ENCODE measurements at regions not wholly inside any gene's neighbourhood (a gene's known extent, or its start where the extent isn't known, plus 50 kb on each side); places are given as distances from the start of the nearest gene placed in this dataset.
"Not testable (repeated sequence)": the region's sequence is repeated elsewhere in the genome, so short reads cannot be mapped to it uniquely, and the experiment has no call there.

DNA sequence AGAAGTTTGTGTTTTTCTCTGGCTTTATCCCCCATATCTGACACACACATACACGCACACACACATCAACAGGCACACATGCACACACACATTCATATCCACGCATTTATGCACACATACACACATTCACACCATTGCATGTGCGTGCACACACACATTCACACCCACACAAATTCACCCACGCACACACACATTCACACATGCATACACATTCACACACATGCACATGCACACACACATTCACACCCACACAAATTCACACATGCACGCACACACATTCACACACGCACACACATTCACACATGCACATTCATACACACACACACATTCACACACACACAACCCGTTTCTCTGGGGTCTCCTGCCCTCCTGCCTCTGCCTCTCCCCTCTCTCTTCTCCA, 264.2 kb downstream of the BCL11B start:
- DNase-seq = no peak

DNA sequence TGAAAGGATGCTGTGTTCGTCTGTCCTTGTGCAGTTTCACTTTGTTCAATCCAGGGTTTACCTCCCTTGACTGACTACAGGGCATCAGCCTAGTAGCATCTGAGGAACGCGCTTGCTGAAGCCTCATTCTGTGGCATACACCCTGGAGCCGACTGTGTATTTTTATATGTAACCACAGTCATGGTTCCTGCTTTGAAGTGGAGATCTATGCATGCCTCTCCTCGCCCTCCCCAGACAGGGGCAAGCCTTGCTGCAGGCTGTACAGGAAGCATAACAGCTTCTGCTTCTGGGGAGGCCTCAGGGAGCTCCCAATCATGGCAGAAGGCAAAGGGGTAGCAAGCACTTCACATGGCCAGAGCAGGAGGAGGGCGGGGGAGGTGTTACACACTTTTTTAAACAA, 262.1 kb downstream of the BCL11B start:
- DNase-seq = no peak

DNA sequence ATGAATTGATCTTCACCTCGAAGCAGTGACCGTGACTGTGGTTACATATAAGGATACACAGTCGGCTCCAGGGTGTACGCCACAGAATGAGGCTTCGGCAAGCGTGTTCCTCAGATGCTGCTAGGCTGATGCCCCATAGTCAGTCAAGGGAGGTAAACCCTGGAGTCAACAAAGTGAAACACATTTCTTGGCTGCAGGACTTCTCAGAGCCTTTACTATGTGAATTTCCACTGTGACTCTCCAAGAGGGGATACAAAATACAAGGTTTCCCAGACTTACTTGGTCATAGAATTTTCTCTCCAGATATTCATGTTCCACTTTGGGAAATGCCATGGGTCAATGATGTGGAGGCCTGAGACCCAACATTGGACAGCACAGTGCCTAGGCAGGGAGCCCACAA, 260.6 kb downstream of the BCL11B start:
- DNase-seq = no peak

DNA sequence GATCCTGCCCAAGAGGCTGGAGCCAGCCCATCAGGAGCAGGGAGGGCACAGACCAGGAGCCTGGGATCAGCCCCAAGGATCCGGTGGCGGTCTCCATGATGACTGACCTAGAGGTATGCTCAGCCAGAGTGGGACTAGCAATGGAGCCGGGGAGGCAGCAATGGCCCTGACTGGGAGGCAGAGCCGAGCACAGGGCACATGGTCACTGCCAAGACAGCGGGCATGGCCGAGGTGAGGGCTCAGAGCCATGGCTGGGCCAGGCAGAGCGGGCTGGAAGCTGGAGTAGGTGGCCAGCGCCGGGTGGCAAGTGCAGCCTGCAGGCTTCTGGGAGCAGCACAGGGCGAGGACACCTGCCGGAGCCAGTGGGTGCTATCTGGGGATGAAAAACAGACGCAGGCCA, 259.3 kb downstream of the BCL11B start:
- no peak for DNase-seq

GRCh38 chr14:99015833-99016232, 256.2 kb downstream of the BCL11B start:
- DNase-seq = no peak

DNA sequence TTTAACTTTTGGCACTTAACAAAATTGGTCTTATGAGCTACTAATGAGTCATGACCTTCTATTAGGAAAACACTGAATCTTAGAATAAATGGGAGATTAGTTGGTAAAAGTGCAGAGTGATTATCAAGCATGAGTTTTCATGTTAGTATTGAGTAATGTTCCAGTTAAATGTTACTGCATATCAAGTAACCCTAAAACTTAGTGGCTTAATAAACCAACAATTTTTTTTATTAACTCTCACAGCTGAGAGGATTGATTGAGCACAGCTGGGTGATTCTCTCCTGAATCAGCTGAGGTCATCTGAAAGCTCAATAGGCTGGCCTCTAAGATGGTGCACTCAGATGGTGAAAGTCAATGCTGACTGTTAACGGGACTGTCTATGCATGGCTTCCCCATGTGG, 248.6 kb downstream of the BCL11B start:
- no peak for DNase-seq

DNA sequence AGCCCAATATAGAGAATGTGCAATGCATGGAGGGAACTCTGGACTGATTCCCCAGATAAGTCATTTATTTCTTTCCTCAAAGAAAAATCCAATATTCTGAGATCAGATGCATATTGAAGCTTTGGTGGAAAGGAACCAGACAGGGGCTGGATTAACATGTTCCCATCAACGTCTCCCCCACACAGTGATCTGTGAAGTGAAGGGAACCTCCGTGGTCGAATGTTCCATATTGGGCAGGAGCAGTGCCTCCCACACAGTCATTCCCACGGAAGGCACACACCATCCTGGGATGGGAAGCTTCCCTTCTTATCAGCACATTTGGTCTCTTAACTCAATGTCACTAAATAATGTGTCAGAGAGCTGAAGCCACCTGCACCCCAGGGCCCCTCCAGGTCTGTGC, 247.1 kb downstream of the BCL11B start:
- no peak for DNase-seq

- no peak for DNase-seq
Observed at GRCh38 chr14:99025418-99025817, 246.6 kb downstream of the BCL11B start.

DNA sequence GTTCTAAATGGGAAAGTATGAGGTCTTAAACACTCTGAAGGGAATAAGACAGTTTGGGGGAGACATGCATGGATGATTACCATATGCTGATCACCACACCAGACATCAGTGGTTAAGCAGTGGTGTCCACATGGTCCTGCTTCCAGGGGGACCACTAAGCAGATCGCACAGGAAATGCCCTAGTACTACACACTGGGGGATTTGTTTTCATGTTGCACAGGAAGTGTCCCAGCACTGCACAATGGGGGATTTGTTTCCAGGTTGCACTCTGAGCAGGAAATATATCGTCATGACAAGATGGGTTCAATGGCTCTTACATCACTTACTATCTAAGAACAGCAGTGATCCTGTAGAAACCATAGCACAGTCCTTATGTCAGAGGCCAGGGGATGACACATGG, 245.5 kb downstream of the BCL11B start:
- DNase-seq = no peak

DNA sequence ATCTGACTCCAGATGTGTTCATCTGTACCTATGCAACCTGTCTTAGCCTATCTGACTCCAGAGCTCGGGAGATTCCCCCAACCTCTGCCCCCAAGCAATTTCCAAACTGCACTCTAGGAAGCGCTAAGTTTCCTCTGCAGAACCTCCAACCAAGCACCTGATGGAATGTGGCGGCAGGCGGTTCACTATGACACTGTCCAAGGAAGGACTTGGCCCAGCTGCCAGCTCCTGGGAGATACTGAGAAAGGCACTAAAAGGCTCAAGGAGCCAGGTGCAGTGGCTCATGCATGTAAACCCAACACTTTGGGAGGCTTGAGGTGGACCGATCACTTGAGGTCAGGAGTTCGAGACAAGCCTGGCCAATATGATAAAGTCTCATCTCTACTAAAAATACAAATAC, 244.0 kb downstream of the BCL11B start:
- no peak for DNase-seq

- DNase-seq = no peak
Observed at GRCh38 chr14:99028521-99028920, 243.5 kb downstream of the BCL11B start.

DNA sequence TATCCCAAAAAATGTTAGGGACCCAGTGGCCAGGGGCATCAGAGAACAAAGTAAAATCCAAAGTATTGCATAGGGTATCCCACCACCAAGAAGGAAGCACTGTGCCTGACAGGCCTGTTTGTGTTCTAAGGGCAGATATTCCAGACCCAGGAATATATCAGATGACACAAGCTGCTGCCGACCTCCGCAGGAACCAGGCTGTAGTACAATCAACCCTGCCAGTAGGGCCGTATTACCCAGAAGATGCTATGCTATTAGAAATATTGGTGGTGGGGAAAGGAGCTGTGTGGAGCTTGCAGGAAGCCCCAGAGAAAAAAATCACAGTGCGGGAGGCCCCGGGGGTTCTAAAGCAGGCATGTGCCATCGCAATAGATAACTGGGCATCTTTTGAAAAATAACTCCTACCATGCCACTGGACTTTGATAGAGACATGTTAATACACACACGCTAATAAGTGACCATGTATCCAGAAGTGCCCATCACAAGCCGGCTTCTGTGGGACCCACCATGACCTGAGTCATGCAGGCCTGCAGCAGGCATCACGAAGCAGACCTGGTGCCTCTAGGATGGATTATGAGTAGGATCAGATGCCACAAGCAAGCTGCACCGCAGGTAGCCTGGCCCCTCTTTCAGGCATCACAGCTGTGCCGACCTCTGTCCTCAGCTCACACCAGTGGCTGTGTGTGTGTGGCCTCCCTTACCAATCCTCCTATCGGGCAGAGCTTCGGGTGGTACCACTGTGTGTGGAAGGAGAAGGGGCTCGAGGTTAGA, 242.7 kb downstream of the BCL11B start:
- no peak for DNase-seq

DNA sequence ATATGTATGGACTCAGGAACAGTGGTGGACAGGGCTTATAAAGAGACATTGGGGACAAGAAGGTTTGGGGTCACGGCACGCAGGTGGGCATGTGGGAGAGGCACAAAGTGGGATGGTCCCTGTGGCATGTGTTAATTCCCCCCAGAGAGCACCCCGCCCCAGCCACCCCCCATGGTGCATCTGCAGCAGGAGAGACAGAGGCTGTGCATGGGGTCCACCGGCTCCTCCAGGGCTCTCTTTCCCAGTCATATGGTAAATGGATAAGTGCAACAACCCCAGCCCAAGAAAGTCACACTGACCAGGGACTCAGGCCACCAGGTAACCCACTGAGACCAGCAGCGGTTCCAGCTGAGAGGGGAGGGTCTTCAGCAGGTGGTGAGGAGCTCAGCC, 242.1 kb downstream of the BCL11B start:
- no peak for DNase-seq

DNA sequence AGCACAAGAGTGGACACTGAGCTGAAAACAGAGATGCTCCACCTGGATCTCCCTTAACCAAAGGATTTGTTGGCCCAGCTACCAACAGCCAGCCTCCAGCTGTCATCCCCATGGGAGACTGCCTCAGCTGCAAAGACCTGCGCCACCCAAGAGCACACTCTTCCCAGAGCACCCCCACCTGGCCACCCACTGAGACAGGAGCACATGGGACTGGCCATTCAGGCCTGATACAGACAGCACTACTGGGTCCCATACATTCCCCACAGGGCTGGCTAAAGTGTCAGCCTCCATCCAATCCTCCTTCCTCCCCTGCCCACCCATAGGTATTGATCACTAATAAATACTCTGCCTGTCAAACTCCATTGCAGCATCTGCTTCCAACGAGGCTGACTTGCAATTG, 241.5 kb downstream of the BCL11B start:
- DNase-seq = no peak

DNA sequence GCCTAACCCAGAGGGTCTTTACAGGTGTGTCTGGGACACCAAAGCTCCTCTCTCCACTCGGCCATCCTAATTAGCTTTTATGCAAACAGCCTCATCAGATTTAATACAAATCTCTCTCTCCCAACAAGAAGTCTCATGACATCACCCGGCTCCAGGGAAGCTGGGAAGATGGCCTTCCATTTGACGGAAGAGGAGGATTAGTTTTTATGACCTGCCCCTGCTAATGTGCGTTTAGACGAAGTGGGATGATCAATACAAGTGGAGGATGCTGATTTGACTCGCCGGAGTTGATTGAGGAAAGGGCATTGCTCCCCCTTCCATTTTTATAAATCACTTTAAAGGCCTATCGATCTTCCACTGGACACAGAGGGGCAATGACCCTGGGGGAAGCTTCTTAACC, 239.2 kb downstream of the BCL11B start:
- no peak for DNase-seq

DNA sequence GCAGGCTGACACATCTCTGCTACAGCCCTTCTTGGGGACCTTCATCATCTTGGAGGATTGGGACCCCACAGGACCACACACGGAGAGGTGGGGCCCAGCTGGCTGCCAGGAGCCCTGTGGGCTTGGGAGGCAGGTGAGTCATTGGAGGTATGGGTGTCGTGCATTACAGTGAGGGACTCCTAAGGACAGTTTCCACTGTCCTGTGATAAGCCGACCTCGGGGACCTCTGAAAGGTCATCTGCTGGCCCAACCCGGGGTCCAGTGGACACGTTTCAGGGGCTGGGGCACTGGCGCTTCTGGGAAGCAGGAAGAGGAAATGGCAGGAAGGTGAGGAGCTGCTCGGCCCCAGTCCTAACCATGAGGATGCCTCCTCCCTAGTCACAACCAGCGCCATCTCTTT, 238.0 kb downstream of the BCL11B start:
- no peak for DNase-seq

GRCh38 chr14:99034711-99035171, 237.3 kb downstream of the BCL11B start:
- no peak for DNase-seq

DNA sequence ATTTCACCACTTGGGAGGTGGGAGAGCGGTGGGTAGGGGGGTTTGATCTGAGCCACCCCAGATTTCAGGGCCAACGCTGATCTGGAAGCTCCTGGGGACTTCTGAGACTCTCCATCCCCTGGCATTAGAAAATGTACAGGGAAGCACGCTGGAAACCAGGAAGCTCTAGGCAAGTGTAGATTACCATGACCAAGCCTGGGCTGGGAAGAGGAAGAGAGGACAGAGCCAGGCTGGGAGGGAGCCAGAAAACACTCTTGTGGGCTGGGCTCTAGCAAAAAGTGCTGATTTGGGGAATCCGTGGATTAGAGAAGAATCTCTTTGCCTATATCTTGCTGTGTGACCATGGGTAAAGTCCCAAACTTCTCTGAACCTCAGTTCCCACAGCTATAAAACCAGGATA, 236.7 kb downstream of the BCL11B start:
- no peak for DNase-seq

GRCh38 chr14:99035712-99036610, 236.0 kb downstream of the BCL11B start:
- no peak for DNase-seq

DNA sequence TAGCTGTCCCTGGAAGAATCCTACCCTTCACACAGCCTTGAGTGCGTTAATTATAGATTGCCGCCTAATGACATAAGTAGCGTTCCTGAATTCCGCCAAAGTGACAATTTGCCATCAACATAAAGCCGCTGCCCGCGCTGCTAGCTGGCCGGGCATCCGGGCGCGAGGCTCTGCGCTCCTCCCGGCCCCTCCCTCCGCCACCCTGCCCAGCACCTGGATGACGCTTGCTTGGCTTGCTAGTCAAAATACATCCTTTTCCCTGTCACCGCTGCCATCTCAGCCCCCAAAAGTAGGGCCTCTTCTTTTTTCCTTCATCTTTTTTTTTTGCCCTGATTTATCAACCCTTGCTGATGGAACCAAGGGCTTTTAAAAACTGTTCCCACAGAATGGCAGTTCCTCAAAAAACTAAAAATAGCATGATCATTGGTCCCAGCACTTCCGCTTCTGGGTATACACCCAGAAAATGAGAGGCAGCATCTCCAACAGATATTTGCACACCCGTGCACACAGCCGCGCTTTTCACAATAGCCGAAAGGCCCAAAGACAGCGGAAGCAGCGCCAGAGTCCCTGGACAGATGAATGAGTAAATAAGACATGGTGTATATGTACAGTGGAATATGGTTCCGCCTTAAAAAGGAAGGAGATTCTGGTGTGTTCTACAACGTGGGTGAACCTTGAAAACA, 235.2 kb downstream of the BCL11B start:
- DNase-seq = no peak

DNA sequence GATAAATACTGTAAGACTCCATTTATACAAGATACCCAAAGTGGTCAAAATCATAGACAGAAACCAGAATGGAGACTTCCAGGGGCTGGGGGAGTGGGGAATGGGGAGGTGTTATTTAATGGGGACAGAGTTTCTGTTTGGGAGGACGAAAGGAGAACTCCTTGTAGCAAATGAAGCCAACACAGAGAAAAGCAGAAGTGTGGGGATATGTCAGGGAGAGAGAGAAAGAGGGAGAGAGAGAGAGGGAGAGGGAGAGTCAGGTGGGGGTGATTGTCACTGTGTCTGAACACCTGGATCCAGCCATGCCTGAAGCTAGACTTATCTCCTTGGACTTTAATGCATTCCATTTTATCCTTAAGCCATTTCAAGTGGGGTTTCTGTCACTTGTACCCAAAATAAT, 234.7 kb downstream of the BCL11B start:
- not testable (repeated sequence) for DNase-seq

DNA sequence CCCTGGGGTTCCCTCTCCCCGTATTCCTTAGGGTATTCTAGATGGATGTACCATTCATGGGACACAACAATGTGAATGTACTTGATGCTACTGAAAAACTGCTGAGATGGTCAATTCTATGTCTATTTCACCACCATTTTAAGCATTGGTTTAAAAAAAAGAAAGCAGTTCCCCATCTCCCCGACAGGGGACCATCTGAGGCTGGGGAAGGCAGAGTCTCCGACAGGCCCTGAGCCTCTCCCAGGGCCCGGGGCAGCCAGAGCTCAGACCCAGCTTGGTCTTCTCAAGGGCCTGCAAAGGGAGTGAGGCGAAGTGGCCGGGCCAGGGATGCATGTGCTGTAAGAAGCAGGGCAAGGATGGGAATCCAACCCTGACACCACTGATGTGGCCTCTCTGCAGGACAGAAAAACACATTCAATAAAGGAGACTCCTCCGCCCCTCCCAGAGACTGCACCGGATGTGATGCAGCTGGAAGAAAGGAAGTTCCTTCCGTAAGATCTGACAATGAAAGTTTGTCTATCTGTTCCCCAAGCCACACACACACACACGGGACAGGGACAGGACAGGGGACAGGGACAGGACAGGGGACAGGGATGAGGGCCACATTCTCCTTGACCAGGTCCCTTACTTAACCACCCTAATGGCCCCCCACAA, 234.1 kb downstream of the BCL11B start:
- no peak for DNase-seq

DNA sequence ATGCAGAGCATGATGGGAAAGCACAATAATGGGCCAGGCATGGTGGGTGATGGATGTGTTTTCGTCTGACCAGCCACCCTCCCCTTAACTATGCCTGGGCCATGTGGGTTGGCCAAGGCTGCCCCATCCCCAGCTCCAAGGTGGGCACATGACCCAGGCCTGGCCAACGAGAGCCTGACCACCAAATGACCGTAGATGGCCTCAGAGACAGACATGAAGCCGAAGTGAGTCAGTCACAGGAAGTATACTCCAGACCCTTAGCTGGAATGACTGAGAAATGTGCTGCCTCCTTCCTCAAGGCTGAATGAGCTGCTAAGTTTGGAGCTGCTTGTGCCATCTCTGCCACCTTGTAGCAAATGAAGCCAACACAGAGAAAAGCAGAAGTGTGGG, 233.6 kb downstream of the BCL11B start:
- no peak for DNase-seq
